Parathyroid adenoma (tissue), 2 donors: ENCODE measurements at regions not wholly inside any gene's neighbourhood (a gene's known extent, or its start where the extent isn't known, plus 50 kb on each side); places are given as distances from the start of the nearest gene placed in this dataset.

ENCODE experiments used
- H2AFZ ChIP-seq: fragments of 300-600 bp; sonication (generic); one replicate; pipeline ENCODE4 v1.7.0; 2017; ENCODE audit warnings: antibody characterized with exemption, mild to moderate bottlenecking
- H3K27ac ChIP-seq: fragments of 300-600 bp; sonication (generic); one replicate; pipeline ENCODE4 v1.7.0; 2017
- H3K27me3 ChIP-seq: fragments of 300-600 bp; sonication (generic); one replicate; pipeline ENCODE4 v1.7.0; 2017; ENCODE audit warnings: low read length; ENCODE audit not compliant: control insufficient read depth, insufficient read depth
- H3K36me3 ChIP-seq: fragments of 300-600 bp; sonication (generic); one replicate; pipeline ENCODE4 v1.7.0; 2017; ENCODE audit warnings: low read length; ENCODE audit not compliant: control insufficient read depth, insufficient read depth
- H3K4me1 ChIP-seq: fragments of 300-600 bp; sonication (generic); one replicate; pipeline ENCODE4 v1.7.0; 2017; ENCODE audit warnings: control low read depth
- H3K4me2 ChIP-seq: fragments of 300-600 bp; sonication (generic); one replicate; pipeline ENCODE4 v1.7.0; 2017; ENCODE audit warnings: low read length
- H3K4me3 ChIP-seq: fragments of 300-600 bp; sonication (generic); one replicate; pipeline ENCODE4 v1.7.0; 2017; ENCODE audit warnings: low read depth, low read length
- H3K79me2 ChIP-seq: fragments of 300-600 bp; sonication (generic); one replicate; pipeline ENCODE4 v1.7.0; 2017; ENCODE audit warnings: control low read depth
- H3K9ac ChIP-seq: fragments of 300-600 bp; sonication (generic); one replicate; pipeline ENCODE4 v1.7.0; 2017; ENCODE audit warnings: mild to moderate bottlenecking
- H3K9me3 ChIP-seq: fragments of 300-600 bp; sonication (generic); one replicate; pipeline ENCODE4 v1.7.0; 2017; ENCODE audit warnings: low read length; ENCODE audit not compliant: control insufficient read depth
- CTCF ChIP-seq: fragments of 300-600 bp; sonication (generic); IDR thresholded peaks from one replicate; pipeline ENCODE4 v1.7.0; 2017; ENCODE audit warnings: antibody characterized with exemption, mild to moderate bottlenecking
- donor health status: primary hyperparathyroidism.

- no peaks in the 10 kb centered on the region for H3K4me1 ChIP-seq
- no peaks in the 10 kb centered on the region for H3K27me3 ChIP-seq
- no peaks in the 10 kb centered on the region for H3K36me3 ChIP-seq
- TF ChIP-seq CTCF: no peak
- H3K79me2 ChIP-seq: no peaks in the 10 kb centered on the region
- H3K9me3 ChIP-seq: no peaks in the 10 kb centered on the region
- H2AFZ ChIP-seq: no peak overlapping the region
- no peak overlapping the region for H3K4me3 ChIP-seq
- H3K4me2 ChIP-seq: no peak overlapping the region
- H3K9ac ChIP-seq: no peak overlapping the region
- H3K27ac ChIP-seq: no peak overlapping the region
Observed at GRCh38 chr2:41216978-41217377, 765.1 kb upstream of the SLC8A1 start.

GRCh38 chr2:41222593-41222992 lies 770.7 kb upstream of the SLC8A1 start:
- Histone ChIP-seq H3K36me3 (no peaks in the 10 kb centered on the region), H2AFZ (no peak overlapping the region), H3K4me1 (no peaks in the 10 kb centered on the region), H3K27me3 (no peaks in the 10 kb centered on the region), H3K4me3 (no peak overlapping the region), H3K79me2 (no peaks in the 10 kb centered on the region), H3K27ac (no peak overlapping the region), H3K9ac (no peak overlapping the region), H3K4me2 (no peak overlapping the region), H3K9me3 (no peaks in the 10 kb centered on the region)
- no peak for TF ChIP-seq CTCF

GRCh38 chr2:41234093-41234492 lies 782.2 kb upstream of the SLC8A1 start:
- peaks cover 3% of the 10 kb centered on the region for H3K9me3 ChIP-seq
- H3K27me3 ChIP-seq: no peaks in the 10 kb centered on the region

GRCh38 chr2:41241325-41242000 lies 789.6 kb upstream of the SLC8A1 start:
- H3K4me2 ChIP-seq: no peak overlapping the region
- H3K9me3 ChIP-seq: no peaks in the 10 kb centered on the region
- no peak overlapping the region for H3K27ac ChIP-seq
- no peak overlapping the region for H2AFZ ChIP-seq
- no peak overlapping the region for H3K4me3 ChIP-seq
- TF ChIP-seq CTCF: no peak
- no peak overlapping the region for H3K9ac ChIP-seq
- H3K36me3 ChIP-seq: no peaks in the 10 kb centered on the region
- no peaks in the 10 kb centered on the region for H3K79me2 ChIP-seq
- H3K27me3 ChIP-seq: no peaks in the 10 kb centered on the region
- H3K4me1 ChIP-seq: no peaks in the 10 kb centered on the region

More at GRCh38 chr2:41234093-41234492, 782.2 kb upstream of the SLC8A1 start:
- no peaks in the 10 kb centered on the region for H3K4me1 ChIP-seq
- no peaks in the 10 kb centered on the region for H3K79me2 ChIP-seq
- no peaks in the 10 kb centered on the region for H3K36me3 ChIP-seq
- no peak for TF ChIP-seq CTCF
- H3K27ac ChIP-seq: no peak overlapping the region
- H2AFZ ChIP-seq: no peak overlapping the region
- H3K4me2 ChIP-seq: no peak overlapping the region
- H3K4me3 ChIP-seq: no peak overlapping the region
- no peak overlapping the region for H3K9ac ChIP-seq

- Histone ChIP-seq H3K9me3 (no peaks in the 10 kb centered on the region), H3K79me2 (no peaks in the 10 kb centered on the region), H3K9ac (no peak overlapping the region), H3K4me1 (no peaks in the 10 kb centered on the region), H3K27ac (no peak overlapping the region), H3K4me2 (no peak overlapping the region), H2AFZ (no peak overlapping the region), H3K36me3 (no peaks in the 10 kb centered on the region), H3K4me3 (no peak overlapping the region), H3K27me3 (no peaks in the 10 kb centered on the region)
- no peak for TF ChIP-seq CTCF
Observed at GRCh38 chr2:41242001-41242331, 790.1 kb upstream of the SLC8A1 start.
